Heart right ventricle (tissue), 16 donors: ENCODE measurements at regions not wholly inside any gene's neighbourhood (a gene's known extent, or its start where the extent isn't known, plus 50 kb on each side); places are given as distances from the start of the nearest gene placed in this dataset.

Experiments used
- ATAC-seq, 8 donors: fragments of 200-7000 bp; cut with Tn5 transposase; one replicate each; pipeline ENCODE4 v1.9.1; 2020; ENCODE audit warnings: mild to moderate bottlenecking in 8 of 8, moderate library complexity in 8 of 8, moderate number of reproducible peaks in 1 of 8
- DNase-seq, 2 donors: peaks; one replicate each; pipeline ENCODE4 v3.0.0-alpha.2; 2020
- H3K27ac ChIP-seq, 10 donors: fragments of 200-600 bp; sonication (generic) in 2 of 10; one replicate each; pipeline versions ENCODE4 v1.5.0 to v1.8.0; 2020 to 2022; ENCODE audit warnings: mild to moderate bottlenecking in 3 of 10
- H3K27me3 ChIP-seq, 7 donors: fragments of 200-600 bp; one replicate each; pipeline ENCODE4 v1.8.0; 2021 to 2022; ENCODE audit warnings: mild to moderate bottlenecking in 2 of 7
- H3K36me3 ChIP-seq, 9 donors: fragments of 200-600 bp; sonication (generic) in 1 of 9; one replicate each; pipeline versions ENCODE4 v1.5.0 to v1.8.0; 2020 to 2022; ENCODE audit warnings: mild to moderate bottlenecking in 2 of 9
- H3K4me1 ChIP-seq, 9 donors: fragments of 200-600 bp; sonication (generic) in 1 of 9; one replicate each; pipeline versions ENCODE4 v1.5.0 to v1.8.0; 2020 to 2022; ENCODE audit warnings: mild to moderate bottlenecking in 4 of 9
- H3K4me3 ChIP-seq, 10 donors: fragments of 200-600 bp; sonication (generic) in 2 of 10; one replicate each; pipeline versions ENCODE4 v1.5.0 to v1.8.0; 2020 to 2022; ENCODE audit warnings: mild to moderate bottlenecking in 7 of 10, moderate library complexity in 2 of 10
- H3K9me3 ChIP-seq, 11 donors: fragments of 200-600 bp in 10 of 11; sonication (generic) in 2 of 11; one replicate each; pipeline versions ENCODE4 v1.5.0 to v1.8.0; 2013 to 2022; ENCODE audit warnings: mild to moderate bottlenecking in 2 of 11, control low read depth in 1 of 11, moderate library complexity in 1 of 11
- CTCF ChIP-seq, 9 donors: fragments of 200-600 bp; sonication (generic) in 2 of 9; IDR thresholded peaks; one replicate each; pipeline versions ENCODE4 v1.5.0 to v1.8.0; 2021 to 2022; ENCODE audit warnings: antibody characterized with exemption in 9 of 9, mild to moderate bottlenecking in 5 of 9, moderate library complexity in 1 of 9
- WGBS, 2 donors: extraction: QIAGEN DNeasy Blood & Tissue Kit; methylation state at CpG; one replicate each; pipeline ENCODE4 v1.1.7; 2013; ENCODE audit warnings: inconsistent platforms in 1 of 2; 5-methylcytosine and 5-hydroxymethylcytosine counted together
- intact Hi-C, 10 donors: fragments of 100-400 bp; cut with DNase I; formaldehyde crosslinking; loops; one replicate each; pipeline versions ENCODE4 v1.11.1 to v1.14.2; 2022
- donor health status: Arrhythmogenic right ventricular cardiomyopathy.
- donor health status: ischemic (EF 13 %, LVEDD 7.1; RV severe dilation, severe dysfunction).
- donor health status: healthy with polysubstance abuse.
- donor health status: DM: no; HTN: yes; CAD: no.
- donor health status: DM: no; HTN: no; CAD: no.
- donor health status: ischemic (EF 25% LVEDD 6.9; RV normal size, moderate dysfunction).
- donor health status: ischemic (EF 25% LVEDD 5.7; RV mildly dilated, moderate dysfunction).
- donor health status: healthy.
- donor health status: DM: yes; HTN: yes; CAD: no.
- donor health status: Ischemic cardiomyopathy.
- donor health status: ischemic (EF 35%, LVEDD 5.7; RV mildly dilated, moderate dysfunction).
- donor health status: nonischemic (EF 11% LVEDD 7.7; RV severe dilation, severe dysfunction).
- donor health status: DM: yes; HTN: yes; CAD: no.
- donor health status: PGD.
- donor health status: ischemic (EF 29% LVEDD 5.4; RV normal size, mild dysfunction).
- donor health status: nonischemic (EF 23%, LVEDD 6.1; RV moderate dilation, normal function).

GRCh38 chr5:124439609-124440008 is 306.8 kb downstream of the ZNF608 start:
- Histone ChIP-seq H3K4me1 (peaks cover 0 to 37% (median 17%) of the 10 kb centered on the region in 9 donors), H3K9me3 (peaks cover 0 to 11% (median 5%) of the 10 kb centered on the region in 11 donors), H3K4me3 (no peak overlapping the region), H3K27ac (no peak overlapping the region), H3K36me3 (no peaks in the 10 kb centered on the region), H3K27me3 (no peaks in the 10 kb centered on the region)
- no peak for TF ChIP-seq CTCF (IDR thresholded peaks at IDR 0.05)
- 94 to 98% methylated on average over 3 of the region's 3 CpGs for WGBS, 2 donors
- intact Hi-C loops: no loop called here
- ATAC-seq (no peak), DNase-seq (no peak)

GRCh38 chr5:124438903-124439281 is 307.5 kb downstream of the ZNF608 start:
- Histone ChIP-seq H3K4me1 (peaks cover 0 to 32% (median 14%) of the 10 kb centered on the region in 9 donors), H3K36me3 (no peaks in the 10 kb centered on the region), H3K4me3 (no peak overlapping the region), H3K9me3 (peaks cover 0 to 18% (median 12%) of the 10 kb centered on the region in 11 donors), H3K27ac (no peak overlapping the region), H3K27me3 (no peaks in the 10 kb centered on the region)
- DNase-seq (no peak), ATAC-seq (peak in 1 of 8 donors; percentile 33)
- intact Hi-C loops: no loop called here
- 27 to 35% methylated on average over 5 of the region's 5 CpGs for WGBS, 2 donors
- no peak for TF ChIP-seq CTCF (IDR thresholded peaks at IDR 0.05)

GRCh38 chr5:124438026-124438902 is 308.2 kb downstream of the ZNF608 start:
- Histone ChIP-seq H3K4me3 (no peak overlapping the region), H3K36me3 (no peaks in the 10 kb centered on the region), H3K27ac (no peak overlapping the region), H3K4me1 (peaks cover 0 to 26% (median 13%) of the 10 kb centered on the region in 9 donors), H3K27me3 (no peaks in the 10 kb centered on the region), H3K9me3 (peaks cover 0 to 22% (median 14%) of the 10 kb centered on the region in 11 donors)
- intact Hi-C loops: no loop called here
- TF ChIP-seq CTCF (IDR thresholded peaks at IDR 0.05): no peak
- DNase-seq: no peak
- 86 to 88% methylated on average over 14 of the region's 14 CpGs for WGBS, 2 donors
- no peak for ATAC-seq

- 97% methylated on average over 2 of the region's 2 CpGs for WGBS, 2 donors
- TF ChIP-seq CTCF (IDR thresholded peaks at IDR 0.05): no peak
- peaks cover 0 to 35% (median 14%) of the 10 kb centered on the region in 11 donors for H3K9me3 ChIP-seq
- intact Hi-C loops: no loop called here
- ATAC-seq (no peak), DNase-seq (no peak)
- H3K4me3 ChIP-seq: no peak overlapping the region
- no peaks in the 10 kb centered on the region for H3K27me3 ChIP-seq
- no peaks in the 10 kb centered on the region for H3K36me3 ChIP-seq
- H3K4me1 ChIP-seq: peaks cover 0 to 17% (median 11%) of the 10 kb centered on the region in 9 donors
- H3K27ac ChIP-seq: no peak overlapping the region
Observed at GRCh38 chr5:124436294-124436693, 310.1 kb downstream of the ZNF608 start.
